Upper lobe of left lung (tissue), 6 donors: ENCODE measurements at regions not wholly inside any gene's neighbourhood (a gene's known extent, or its start where the extent isn't known, plus 50 kb on each side); places are given as distances from the start of the nearest gene placed in this dataset.

ENCODE experiments used
- ATAC-seq, 2 donors: fragments of 200-7000 bp; cut with Tn5 transposase; one replicate each; pipeline ENCODE4 v1.9.1; 2022; ENCODE audit warnings: mild to moderate bottlenecking in 2 of 2, moderate library complexity in 2 of 2; ENCODE audit not compliant: low FRiP score in 2 of 2
- DNase-seq, 2 donors: peaks; one replicate each; pipeline ENCODE4 v3.0.0-alpha.2; 2019 to 2020
- H3K27ac ChIP-seq, 4 donors: fragments of 200-600 bp; sonication (generic); one replicate each; pipeline ENCODE4 v1.5.1; 2016 to 2019
- H3K27me3 ChIP-seq, 4 donors: fragments of 200-600 bp; sonication (generic); one replicate each; pipeline ENCODE4 v1.5.1; 2017 to 2019
- H3K36me3 ChIP-seq, 4 donors: fragments of 200-600 bp; sonication (generic); one replicate each; pipeline ENCODE4 v1.5.1; 2016 to 2019
- H3K4me1 ChIP-seq, 4 donors: fragments of 200-600 bp; sonication (generic); one replicate each; pipeline ENCODE4 v1.5.1; 2018 to 2019
- H3K4me3 ChIP-seq, 4 donors: fragments of 200-600 bp; sonication (generic); one replicate each; pipeline ENCODE4 v1.5.1; 2017 to 2019; ENCODE audit warnings: mild to moderate bottlenecking in 2 of 4, moderate library complexity in 1 of 4
- H3K9me3 ChIP-seq, 4 donors: fragments of 200-600 bp; sonication (generic); one replicate each; pipeline ENCODE4 v1.5.1; 2018 to 2019
- CTCF ChIP-seq, 6 experiments: fragments of 450-650 bp in 4 of 6; fragments of 200-600 bp in 2 of 6; sonication (generic) in 2 of 6; IDR thresholded peaks; one replicate each; pipeline ENCODE4 v1.5.1; 2016 to 2019; ENCODE audit warnings: antibody characterized with exemption in 6 of 6
- EP300 ChIP-seq, 4 donors: sonication (generic); formaldehyde crosslinking; IDR thresholded peaks; one replicate each; pipeline ENCODE4 v1.5.1; 2017; ENCODE audit warnings: antibody characterized with exemption in 4 of 4, control low read depth in 2 of 4
- POLR2A ChIP-seq, 4 donors: fragments of 450-650 bp; IDR thresholded peaks; one replicate each; pipeline ENCODE4 v1.5.1; 2016 to 2017; ENCODE audit warnings: antibody characterized with exemption in 4 of 4, mild to moderate bottlenecking in 2 of 4
- POLR2AphosphoS5 ChIP-seq, 2 donors: sonication (generic); formaldehyde crosslinking; IDR thresholded peaks; one replicate each; pipeline ENCODE4 v1.5.1; 2017; ENCODE audit warnings: antibody characterized with exemption in 2 of 2
- WGBS, 2 donors: methylation state at CpG; one replicate each; pipeline ENCODE4 v1.1.5; 2017 to 2018; 5-methylcytosine and 5-hydroxymethylcytosine counted together
- donor health status: DM: no; HTN: no; CAD: no; lungs with moderate emphysema.
- donor health status: DM: no; HTN: yes; CAD: no; lungs with severe emphysema.

GRCh38 chr1:14090531-14090930 is 390.5 kb downstream of the PRDM2 start:
- WGBS, 2 donors, result 88 to 97% methylated on average over 6 of the region's 6 CpGs
- no peak overlapping the region for H3K4me3 ChIP-seq
- H3K9me3 ChIP-seq, result peaks cover 0 to 5% (median 2%) of the 10 kb centered on the region in 4 donors
- H3K4me1 ChIP-seq, result no peaks in the 10 kb centered on the region
- TF ChIP-seq POLR2A (IDR thresholded peaks at IDR 0.05) (no peak), POLR2AphosphoS5 (IDR thresholded peaks at IDR 0.05) (no peak)
- no peaks in the 10 kb centered on the region for H3K27me3 ChIP-seq
- no peak overlapping the region for H3K27ac ChIP-seq
- H3K36me3 ChIP-seq, result no peaks in the 10 kb centered on the region
- DNase-seq (no peak), ATAC-seq (no peak)

GRCh38 chr1:14094611-14095400 is 394.8 kb downstream of the PRDM2 start:
- ATAC-seq (no peak), DNase-seq (no peak)
- TF ChIP-seq POLR2A (IDR thresholded peaks at IDR 0.05) (no peak), CTCF (IDR thresholded peaks at IDR 0.05) (no peak), EP300 (IDR thresholded peaks at IDR 0.05) (no peak), POLR2AphosphoS5 (IDR thresholded peaks at IDR 0.05) (no peak)
- no peaks in the 10 kb centered on the region for H3K27me3 ChIP-seq
- no peaks in the 10 kb centered on the region for H3K36me3 ChIP-seq
- H3K9me3 ChIP-seq, result peaks cover 0 to 5% (median 2%) of the 10 kb centered on the region in 4 donors
- no peak overlapping the region for H3K27ac ChIP-seq
- no peak overlapping the region for H3K4me3 ChIP-seq
- no peaks in the 10 kb centered on the region for H3K4me1 ChIP-seq
- 51 to 60% methylated on average over 4 of the region's 4 CpGs for WGBS, 2 donors

GRCh38 chr1:14098294-14098913 is 398.4 kb downstream of the PRDM2 start:
- no peaks in the 10 kb centered on the region for H3K4me1 ChIP-seq
- H3K27ac ChIP-seq, result no peak overlapping the region
- H3K9me3 ChIP-seq, result no peaks in the 10 kb centered on the region
- no peak overlapping the region for H3K4me3 ChIP-seq
- H3K27me3 ChIP-seq, result no peaks in the 10 kb centered on the region
- DNase-seq (no peak), ATAC-seq (no peak)
- no peaks in the 10 kb centered on the region for H3K36me3 ChIP-seq
- TF ChIP-seq POLR2AphosphoS5 (IDR thresholded peaks at IDR 0.05), result no peak
- TF ChIP-seq CTCF (IDR thresholded peaks at IDR 0.05), result no peak
- TF ChIP-seq POLR2A (IDR thresholded peaks at IDR 0.05), result no peak
- TF ChIP-seq EP300 (IDR thresholded peaks at IDR 0.05), result no peak

- WGBS, 2 donors, result 87 to 100% methylated on average over 1 of the region's 1 CpG
- ATAC-seq (no peak), DNase-seq (no peak)
Measured at GRCh38 chr1:14100444-14100843, 400.5 kb downstream of the PRDM2 start.

More at GRCh38 chr1:14100444-14100843, 400.5 kb downstream of the PRDM2 start:
- H3K4me3 ChIP-seq, result no peak overlapping the region
- H3K9me3 ChIP-seq, result no peaks in the 10 kb centered on the region
- H3K36me3 ChIP-seq, result no peaks in the 10 kb centered on the region
- no peaks in the 10 kb centered on the region for H3K4me1 ChIP-seq
- no peak for TF ChIP-seq CTCF (IDR thresholded peaks at IDR 0.05)
- no peak for TF ChIP-seq POLR2AphosphoS5 (IDR thresholded peaks at IDR 0.05)
- TF ChIP-seq POLR2A (IDR thresholded peaks at IDR 0.05), result no peak
- TF ChIP-seq EP300 (IDR thresholded peaks at IDR 0.05), result no peak
- no peaks in the 10 kb centered on the region for H3K27me3 ChIP-seq
- H3K27ac ChIP-seq, result no peak overlapping the region
